SK-N-SH treated with all-trans-retinoic acid at 6 μM for 48 hours (cell line): ENCODE measurements at regions not wholly inside any gene's neighbourhood (a gene's known extent, or its start where the extent isn't known, plus 50 kb on each side); places are given as distances from the start of the nearest gene placed in this dataset.

Experiments used
- ATAC-seq: fragments of 200-7000 bp; cut with Tn5 transposase; 3 replicates; pipeline ENCODE4 v1.9.1; 2020; ENCODE audit warnings: mild to moderate bottlenecking, moderate library complexity
- CREB5 ChIP-seq: fragments of 250-450 bp; sonication (Bioruptor Pico); IDR thresholded peaks from 2 replicates; pipeline ENCODE4 v1.5.1; 2020; ENCODE audit warnings: low read depth, mild to moderate bottlenecking, moderate library complexity
- CSDC2 ChIP-seq: fragments of 250-450 bp; sonication (Bioruptor Pico); IDR thresholded peaks from 2 replicates; pipeline ENCODE4 v1.5.0; 2020; ENCODE audit warnings: mild to moderate bottlenecking, moderate library complexity
- CSRNP3 ChIP-seq: fragments of 250-450 bp; sonication (Bioruptor Pico); IDR thresholded peaks from 2 replicates; pipeline ENCODE4 v1.5.1; 2021; ENCODE audit warnings: mild to moderate bottlenecking, moderate library complexity
- ESRRG ChIP-seq: fragments of 250-450 bp; sonication (Bioruptor Pico); IDR thresholded peaks from 2 replicates; pipeline ENCODE4 v1.6.1; 2021; ENCODE audit warnings: mild to moderate bottlenecking
- GLIS3 ChIP-seq: fragments of 250-450 bp; sonication (Bioruptor Pico); IDR thresholded peaks from 2 replicates; pipeline ENCODE4 v1.5.0; 2020; ENCODE audit warnings: mild to moderate bottlenecking, moderate library complexity
- ISL1 ChIP-seq: fragments of 250-450 bp; sonication (Bioruptor Pico); IDR thresholded peaks from 2 replicates; pipeline ENCODE4 v2.1.2; 2022; ENCODE audit warnings: mild to moderate bottlenecking, moderate library complexity
- OSR1 ChIP-seq: fragments of 250-450 bp; sonication (Bioruptor Pico); IDR thresholded peaks from 2 replicates; pipeline ENCODE4 v1.8.0; 2022; ENCODE audit warnings: moderate library complexity, mild to moderate bottlenecking, inconsistent platforms
- PPARA ChIP-seq: fragments of 250-450 bp; sonication (Bioruptor Pico); IDR thresholded peaks from 2 replicates; pipeline ENCODE4 v1.5.0; 2020; ENCODE audit warnings: mild to moderate bottlenecking, borderline replicate concordance
- RARB ChIP-seq: fragments of 250-450 bp; sonication (Bioruptor Pico); IDR thresholded peaks from 2 replicates; pipeline ENCODE4 v1.8.0; 2021; ENCODE audit warnings: mild to moderate bottlenecking, moderate library complexity
- SNAI2 ChIP-seq: fragments of 250-450 bp; sonication (Bioruptor Pico); IDR thresholded peaks from 2 replicates; pipeline ENCODE4 v1.5.0; 2020; ENCODE audit warnings: mild to moderate bottlenecking, moderate library complexity
- TCF4 ChIP-seq: fragments of 250-450 bp; sonication (Bioruptor Pico); IDR thresholded peaks from 2 replicates; pipeline ENCODE4 v1.8.0; 2021; ENCODE audit warnings: mild to moderate bottlenecking, moderate library complexity, borderline replicate concordance
- TSHZ2 ChIP-seq: fragments of 250-450 bp; sonication (Bioruptor Pico); IDR thresholded peaks from 2 replicates; pipeline ENCODE4 v1.5.0; 2020; ENCODE audit warnings: mild to moderate bottlenecking, moderate library complexity
- ZC3H10 ChIP-seq: fragments of 250-450 bp; sonication (Bioruptor Pico); IDR thresholded peaks from 2 replicates; pipeline ENCODE4 v1.5.1; 2021; ENCODE audit warnings: mild to moderate bottlenecking, moderate library complexity
- ZFP3 ChIP-seq: fragments of 250-450 bp; sonication (Bioruptor Pico); IDR thresholded peaks from 2 replicates; pipeline ENCODE4 v1.5.0; 2020; ENCODE audit warnings: mild to moderate bottlenecking, moderate library complexity
- ZFP30 ChIP-seq: fragments of 450-650 bp; formaldehyde crosslinking; IDR thresholded peaks from 2 replicates; pipeline ENCODE4 v1.5.0; 2022; ENCODE audit warnings: mild to moderate bottlenecking, moderate library complexity
- ZNF565 ChIP-seq: fragments of 450-650 bp; formaldehyde crosslinking; conservative IDR thresholded peaks from 2 replicates; pipeline ENCODE4 v1.5.0; 2020; ENCODE audit warnings: low read depth, mild to moderate bottlenecking, moderate library complexity

- TF ChIP-seq SNAI2 (CRISPR knock-in tag) (no peak), GLIS3 (CRISPR knock-in tag) (no peak), ISL1 (no peak), TCF4 (CRISPR knock-in tag) (no peak), ESRRG (CRISPR knock-in tag) (no peak)
Observed at GRCh38 chr10:4208499-4208898, 423.5 kb upstream of the KLF6 start (continued).

- no peak for ATAC-seq
- TF ChIP-seq CREB5 (CRISPR knock-in tag) (no peak), RARB (CRISPR knock-in tag) (no peak), PPARA (CRISPR knock-in tag) (no peak), GLIS3 (CRISPR knock-in tag) (no peak), ZC3H10 (CRISPR knock-in tag) (no peak), ZFP3 (no peak), CSDC2 (no peak), CSRNP3 (CRISPR knock-in tag) (no peak), TCF4 (CRISPR knock-in tag) (no peak), ZFP30 (CRISPR knock-in tag) (no peak), ZNF565 (CRISPR knock-in tag) (no peak)
Observed at GRCh38 chr10:4205113-4205512, 420.1 kb upstream of the KLF6 start.

GRCh38 chr10:4202938-4203337 is 417.9 kb upstream of the KLF6 start:
- peak; percentile 32; the same call in 1 of the 3 replicates for ATAC-seq
- TF ChIP-seq TSHZ2 (CRISPR knock-in tag) (no peak), CSDC2 (no peak), TCF4 (CRISPR knock-in tag) (no peak)

- no peak for ATAC-seq
- TF ChIP-seq CREB5 (CRISPR knock-in tag) (no peak), TCF4 (CRISPR knock-in tag) (peak; percentile 32; the same call in 1 of the 2 replicates)
Observed at GRCh38 chr10:4201866-4202825, 417.1 kb upstream of the KLF6 start.

- no peak for ATAC-seq
- TF ChIP-seq CREB5 (CRISPR knock-in tag), result no peak
- no peak for TF ChIP-seq ZFP3
- TF ChIP-seq ZFP30 (CRISPR knock-in tag), result no peak
- no peak for TF ChIP-seq TCF4 (CRISPR knock-in tag)
- TF ChIP-seq OSR1 (CRISPR knock-in tag), result no peak
- no peak for TF ChIP-seq CSDC2
- TF ChIP-seq SNAI2 (CRISPR knock-in tag), result no peak
- no peak for TF ChIP-seq GLIS3 (CRISPR knock-in tag)
- no peak for TF ChIP-seq ZC3H10 (CRISPR knock-in tag)
Observed at GRCh38 chr10:4199196-4199595, 414.2 kb upstream of the KLF6 start.
